ENCODE measurements at regions not wholly inside any gene's neighbourhood (a gene's known extent, or its start where the extent isn't known, plus 50 kb on each side); places are given as distances from the start of the nearest gene placed in this dataset.

DNA sequence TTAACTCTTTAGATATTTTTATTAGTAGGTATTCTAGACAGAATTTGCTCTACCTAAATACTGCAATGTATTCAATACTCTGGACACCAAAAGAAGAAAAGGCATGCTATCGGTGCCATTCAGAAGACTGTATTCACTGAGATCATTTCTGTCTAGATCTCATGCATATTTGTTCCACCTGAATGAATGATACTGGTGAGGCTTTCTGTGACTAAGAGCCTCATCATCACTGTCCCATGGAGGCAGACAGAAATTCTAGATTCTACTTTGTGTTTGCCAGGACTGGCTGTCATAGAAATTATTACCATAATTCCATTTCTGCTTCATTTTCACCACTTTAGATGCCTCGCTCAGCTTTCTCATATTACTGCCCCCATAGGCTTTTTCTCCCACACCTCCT lies 340.7 kb downstream of the MBD2 start:
- no peak overlapping the region for H2BK5ac ChIP-seq (ENCODE audit: insufficient read length, low read length)
- TF ChIP-seq, protein P1, sequence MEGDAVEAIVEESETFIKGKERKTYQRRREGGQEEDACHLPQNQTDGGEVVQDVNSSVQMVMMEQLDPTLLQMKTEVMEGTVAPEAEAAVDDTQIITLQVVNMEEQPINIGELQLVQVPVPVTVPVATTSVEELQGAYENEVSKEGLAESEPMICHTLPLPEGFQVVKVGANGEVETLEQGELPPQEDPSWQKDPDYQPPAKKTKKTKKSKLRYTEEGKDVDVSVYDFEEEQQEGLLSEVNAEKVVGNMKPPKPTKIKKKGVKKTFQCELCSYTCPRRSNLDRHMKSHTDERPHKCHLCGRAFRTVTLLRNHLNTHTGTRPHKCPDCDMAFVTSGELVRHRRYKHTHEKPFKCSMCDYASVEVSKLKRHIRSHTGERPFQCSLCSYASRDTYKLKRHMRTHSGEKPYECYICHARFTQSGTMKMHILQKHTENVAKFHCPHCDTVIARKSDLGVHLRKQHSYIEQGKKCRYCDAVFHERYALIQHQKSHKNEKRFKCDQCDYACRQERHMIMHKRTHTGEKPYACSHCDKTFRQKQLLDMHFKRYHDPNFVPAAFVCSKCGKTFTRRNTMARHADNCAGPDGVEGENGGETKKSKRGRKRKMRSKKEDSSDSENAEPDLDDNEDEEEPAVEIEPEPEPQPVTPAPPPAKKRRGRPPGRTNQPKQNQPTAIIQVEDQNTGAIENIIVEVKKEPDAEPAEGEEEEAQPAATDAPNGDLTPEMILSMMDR (conservative IDR thresholded peaks at IDR 0.05), result no peak
- no peak overlapping the region for H2AFZ ChIP-seq (ENCODE audit: low read length)
- Mint-ChIP-seq H3K27me3 (ENCODE audit: low read depth) (no peaks in the 10 kb centered on the region), H3K9me3 (no peaks in the 10 kb centered on the region; a peak in 1 of 5 replicates), H3K4me1 (peaks cover 0 to under 1% of the 10 kb centered on the region in 2 experiments; a peak in 1 of 4 replicates), H3K36me3 (ENCODE audit: insufficient read depth in 1 of 3, low read depth in 3 of 3) (0 out of 7 replicates have a peak, but pooled peaks cover 0 to 2% (median 0%) of the 10 kb centered on the region in 3 experiments), H3K27ac (no peak overlapping the region), H3K4me3 (no peak overlapping the region)
- no peak overlapping the region for H3K4ac ChIP-seq (ENCODE audit: low read depth, low read length)
- no peak overlapping the region for H2BK15ac ChIP-seq (ENCODE audit: low read depth, low read length)
- no peaks in the 10 kb centered on the region for H3K4me1 ChIP-seq (ENCODE audit: insufficient read depth, low read length)
- no peaks in the 10 kb centered on the region for H4K20me1 ChIP-seq (ENCODE audit: control insufficient read depth, insufficient read depth, insufficient read length)
- H2AK5ac ChIP-seq (ENCODE audit: insufficient read length, low read length), result no peak overlapping the region
- H3T11ph ChIP-seq (ENCODE audit: low read length), result no peak overlapping the region
- H4K8ac ChIP-seq (replicated peaks; ENCODE audit: insufficient read length, low read depth, low read length), result no peak overlapping the region
- WGBS (ENCODE audit: extremely low coverage, insufficient read length, low lambda C conversion rate), result no CpG with 5 or more reads among the region's 2 CpGs
- H3K56ac ChIP-seq (ENCODE audit: insufficient read length, low read depth, low read length), result no peak overlapping the region
- no peak overlapping the region for H3K4me2 ChIP-seq (ENCODE audit: insufficient read depth, insufficient read length, low read length)
- no peak overlapping the region for H3K27ac ChIP-seq (ENCODE audit: insufficient read length, low read depth, low read length)
- H3K18ac ChIP-seq (ENCODE audit: insufficient read length, low read depth, low read length), result no peak overlapping the region
- no peak overlapping the region for H4K91ac ChIP-seq (ENCODE audit: insufficient read length, low read depth, low read length)
- no peak overlapping the region for H2BK12ac ChIP-seq (ENCODE audit: insufficient read length, low read depth, low read length)
- no peak overlapping the region for H2BK120ac ChIP-seq (ENCODE audit: low read depth, low read length, poor library complexity, severe bottlenecking)
- no peaks in the 10 kb centered on the region for H3K79me2 ChIP-seq (ENCODE audit: insufficient read depth, low read length)
- H3K79me1 ChIP-seq (ENCODE audit: insufficient read depth, low read depth, low read length, poor library complexity, severe bottlenecking), result no peaks in the 10 kb centered on the region
- DNase-seq, result no peak
- no peak overlapping the region for H3K14ac ChIP-seq (ENCODE audit: insufficient read depth, low read length)
- no peaks in the 10 kb centered on the region for H3K23me2 ChIP-seq (ENCODE audit: insufficient read length, low read depth, low read length, poor library complexity, severe bottlenecking)
- H3K9me3 ChIP-seq (ENCODE audit: control insufficient read depth, low read depth, low read length), result no peaks in the 10 kb centered on the region
- H4K5ac ChIP-seq (ENCODE audit: insufficient read length, low read depth, low read length), result no peak overlapping the region
- no peak overlapping the region for H3K23ac ChIP-seq (ENCODE audit: insufficient read length, low read depth, low read length)
- H3K27me3 ChIP-seq (ENCODE audit: insufficient read depth, low read length), result no peaks in the 10 kb centered on the region
- H2BK20ac ChIP-seq (ENCODE audit: low read depth, low read length, poor library complexity, severe bottlenecking), result no peak overlapping the region
- no peak overlapping the region for H3K9ac ChIP-seq (ENCODE audit: extremely low read depth, insufficient read length, low read length)

Data from H9 (cell line).